SK-MEL-5 (cell line): ENCODE measurements at regions not wholly inside any gene's neighbourhood (a gene's known extent, or its start where the extent isn't known, plus 50 kb on each side); places are given as distances from the start of the nearest gene placed in this dataset.

ENCODE experiments used
- DNase-seq: peaks from one replicate; pipeline ENCODE4 v3.0.0-alpha.2; 2016; ENCODE audit warnings: low read depth, low spot score
- in situ Hi-C: cut with HindIII; loops from 2 replicates; pipeline ENCODE4 v1.10.0; 2016; ENCODE audit warnings: low sequenced_read_pairs, high pct_unique_total_duplicates, low pct_unique_long_range_greater_than_20kb

DNA sequence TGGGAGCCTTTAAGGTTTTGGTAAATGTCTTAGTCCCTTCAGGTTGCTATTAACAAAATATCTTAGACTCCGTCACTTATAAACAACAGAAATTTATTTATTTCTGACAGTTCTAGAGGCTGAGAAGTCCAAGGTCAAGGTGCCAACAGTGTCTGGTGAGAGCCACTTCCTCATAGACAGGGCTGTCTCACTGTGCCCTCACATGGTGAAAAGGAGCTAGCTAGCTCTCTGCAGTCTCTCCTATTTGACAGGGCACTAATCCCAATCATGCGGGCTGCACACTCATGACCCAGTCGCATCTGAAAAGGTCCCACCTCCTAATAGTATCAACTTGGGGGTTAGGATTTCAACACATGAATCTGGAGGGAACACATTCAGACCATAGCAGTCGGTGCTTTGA lies 63.4 kb upstream of the KLF3 start:
- peak; percentile 67 for DNase-seq
- in situ Hi-C loops = no loop called here

- in situ Hi-C loops = no loop called here
- DNase-seq = no peak
Observed at GRCh38 chr4:38601244-38601915, 62.6 kb upstream of the KLF3 start.

DNA sequence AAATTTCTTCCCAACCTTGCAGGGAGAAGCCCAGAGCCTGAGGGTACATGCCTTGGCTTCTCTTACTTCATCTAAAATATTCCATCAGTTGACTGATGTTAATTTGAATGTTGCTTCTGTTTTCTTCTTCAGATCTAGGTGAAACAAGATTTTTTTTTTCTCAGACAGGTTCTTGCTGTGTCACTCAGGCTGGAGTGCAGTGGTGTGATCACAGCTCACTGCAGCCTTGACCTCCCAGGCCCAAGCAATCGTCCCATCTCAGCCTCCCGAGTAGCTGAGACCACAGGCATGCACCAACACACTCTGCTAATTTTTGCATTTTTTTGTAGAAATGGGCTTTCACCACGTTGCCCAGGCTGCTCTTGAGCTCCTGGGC lies 62.1 kb upstream of the KLF3 start:
- DNase-seq = no peak

GRCh38 chr4:38603652-38604051 lies 60.3 kb upstream of the KLF3 start:
- no peak for DNase-seq
- in situ Hi-C loops = no loop called here

More for the DNA sequence above, 62.1 kb upstream of the KLF3 start:
- in situ Hi-C loops = no loop called here

GRCh38 chr4:38605181-38605752 lies 58.7 kb upstream of the KLF3 start:
- in situ Hi-C loops = no loop called here
- no peak for DNase-seq

DNA sequence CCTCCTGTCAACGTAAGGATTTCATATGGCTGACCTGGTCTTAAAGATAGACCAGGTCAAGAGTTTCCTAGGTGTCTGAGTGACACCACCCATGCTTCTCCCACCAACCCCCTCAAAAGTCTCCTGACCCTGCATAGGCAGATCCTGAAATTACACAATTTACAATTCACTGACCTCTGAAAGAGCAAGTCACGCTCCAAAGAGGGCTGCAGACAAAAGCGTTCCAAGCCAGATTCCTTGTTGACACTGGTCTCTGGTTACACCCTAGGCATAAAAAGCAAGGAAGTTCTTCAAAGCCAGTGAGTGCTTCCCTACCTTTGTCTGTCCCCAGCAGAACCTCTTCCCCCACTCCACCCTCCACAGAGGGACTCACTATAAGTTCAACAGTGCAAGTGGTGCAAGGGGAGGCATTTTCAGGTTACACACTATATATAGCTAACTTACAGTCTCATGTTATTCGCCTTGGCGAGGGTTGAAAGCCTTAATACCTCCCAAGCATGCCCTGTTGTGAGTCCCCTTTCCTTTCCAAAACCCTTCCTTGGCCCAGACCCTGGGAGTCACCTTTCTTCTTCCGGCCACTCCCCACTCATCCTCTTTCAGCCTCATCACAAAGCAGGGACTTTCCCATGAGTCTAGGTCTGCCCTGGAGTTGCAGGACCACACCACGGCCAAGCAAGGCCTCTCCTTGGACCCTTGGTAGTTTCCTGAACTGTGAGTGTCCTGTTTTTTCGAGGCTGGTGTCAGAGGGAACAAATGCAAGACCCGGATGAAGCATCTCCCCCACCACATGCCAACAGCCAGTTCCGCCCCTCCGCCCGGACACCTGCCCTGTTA lies 58.0 kb upstream of the KLF3 start:
- in situ Hi-C loops = no loop called here
- DNase-seq = no peak

- no peak for DNase-seq
- in situ Hi-C loops = no loop called here
Observed at GRCh38 chr4:38606587-38606905, 57.5 kb upstream of the KLF3 start.

DNA sequence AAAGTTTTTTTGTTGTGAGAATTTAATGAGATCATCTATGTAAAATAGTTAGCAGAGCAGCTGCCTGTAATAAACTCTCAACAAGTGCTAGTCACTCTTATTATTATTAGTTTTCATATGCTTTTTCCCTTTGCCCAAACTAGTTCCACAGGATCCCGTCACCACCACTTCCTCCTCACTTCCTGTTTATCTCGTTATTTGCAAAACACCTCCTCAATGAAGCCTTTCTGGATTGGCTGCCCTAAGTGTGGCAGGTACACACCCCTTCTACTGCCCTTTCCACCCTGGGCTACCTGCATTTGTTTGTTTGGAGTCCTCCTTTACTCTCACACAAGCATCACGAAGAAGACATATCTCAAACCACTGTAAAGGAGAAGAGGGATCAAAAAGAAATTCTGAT lies 54.4 kb upstream of the KLF3 start:
- no peak for DNase-seq
- in situ Hi-C loops = no loop called here

DNA sequence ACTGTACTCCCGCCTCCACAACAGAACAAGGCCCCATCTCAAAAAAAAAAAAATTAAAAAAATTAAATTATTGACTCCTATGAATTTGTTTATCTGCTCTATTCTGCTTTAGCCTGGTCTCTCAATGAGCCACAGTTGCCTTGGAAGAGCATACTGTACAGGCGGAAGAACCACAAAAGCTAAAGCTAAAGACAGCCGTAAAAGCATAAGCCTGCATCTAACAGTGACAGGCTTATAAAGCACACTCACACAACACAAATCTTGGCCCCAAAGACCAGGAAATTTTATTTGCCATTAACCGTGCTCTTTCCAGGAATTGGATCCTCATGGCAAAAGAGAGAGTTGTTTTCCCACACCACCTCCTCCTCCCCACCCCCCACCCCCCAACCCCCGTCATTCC lies 53.5 kb upstream of the KLF3 start:
- no peak for DNase-seq
- in situ Hi-C loops = no loop called here

DNA sequence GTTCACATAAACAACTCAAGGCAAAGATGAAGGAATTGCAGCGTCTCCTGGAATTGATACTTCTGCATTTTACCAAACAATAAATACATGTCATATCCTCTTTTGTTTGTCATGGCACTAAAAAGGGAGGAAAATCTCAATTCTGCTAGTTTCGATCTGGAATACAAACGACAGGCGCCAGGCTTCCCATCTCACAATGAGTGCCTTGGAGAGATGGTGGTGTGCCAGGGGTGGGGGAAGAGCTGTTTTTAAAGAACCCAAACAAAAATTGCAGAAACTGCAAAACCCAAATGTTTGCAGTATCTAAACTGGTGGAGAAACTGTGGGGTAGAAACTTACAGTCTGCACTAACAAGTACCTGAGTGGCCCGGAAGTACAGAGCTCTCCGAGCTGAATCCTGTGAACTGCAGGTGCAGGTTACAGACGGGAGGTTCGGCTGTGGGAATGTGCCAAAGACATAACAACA lies 53.0 kb upstream of the KLF3 start:
- in situ Hi-C loops = no loop called here
- DNase-seq = no peak

GRCh38 chr4:38611676-38612075 lies 52.3 kb upstream of the KLF3 start:
- no peak for DNase-seq
- in situ Hi-C loops = no loop called here

DNA sequence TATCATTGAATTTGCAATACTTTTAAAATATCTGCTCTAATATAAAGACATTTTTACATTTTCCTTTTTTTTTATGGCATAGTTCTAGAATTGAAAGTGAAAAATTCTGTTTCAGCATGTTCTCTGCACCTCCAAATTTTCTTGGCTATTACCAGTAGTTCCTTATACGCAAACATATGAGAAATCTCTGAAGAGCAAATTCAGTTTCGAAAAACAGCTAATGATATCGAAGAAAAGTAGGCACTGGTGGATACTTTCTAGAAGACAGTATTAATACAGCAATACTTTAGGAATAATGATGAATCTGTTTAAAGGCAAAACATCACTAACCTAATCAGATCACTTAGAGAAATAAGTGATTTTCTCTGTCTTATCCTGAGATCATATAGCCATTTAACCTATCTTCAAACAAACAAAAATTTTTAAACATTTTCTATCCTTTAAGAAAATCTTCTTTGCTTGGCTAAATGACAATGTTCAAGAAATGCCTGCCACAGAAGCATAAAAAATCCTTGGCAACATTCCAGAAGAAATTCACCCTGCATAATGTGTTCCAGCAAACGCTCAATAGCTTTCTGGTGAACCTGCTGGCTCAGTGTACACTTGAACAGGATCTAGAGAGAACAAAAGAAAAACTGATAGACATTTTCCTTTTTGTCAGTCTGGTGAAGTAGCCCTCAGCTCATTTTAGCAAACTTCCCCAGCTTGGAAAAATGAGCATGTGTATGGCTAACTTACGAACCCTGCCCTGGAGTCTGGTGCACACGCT lies 51.2 kb upstream of the KLF3 start:
- in situ Hi-C loops = no loop called here
- no peak for DNase-seq
